ENCODE measurements at regions not wholly inside any gene's neighbourhood (a gene's known extent, or its start where the extent isn't known, plus 50 kb on each side); places are given as distances from the start of the nearest gene placed in this dataset.

DNA sequence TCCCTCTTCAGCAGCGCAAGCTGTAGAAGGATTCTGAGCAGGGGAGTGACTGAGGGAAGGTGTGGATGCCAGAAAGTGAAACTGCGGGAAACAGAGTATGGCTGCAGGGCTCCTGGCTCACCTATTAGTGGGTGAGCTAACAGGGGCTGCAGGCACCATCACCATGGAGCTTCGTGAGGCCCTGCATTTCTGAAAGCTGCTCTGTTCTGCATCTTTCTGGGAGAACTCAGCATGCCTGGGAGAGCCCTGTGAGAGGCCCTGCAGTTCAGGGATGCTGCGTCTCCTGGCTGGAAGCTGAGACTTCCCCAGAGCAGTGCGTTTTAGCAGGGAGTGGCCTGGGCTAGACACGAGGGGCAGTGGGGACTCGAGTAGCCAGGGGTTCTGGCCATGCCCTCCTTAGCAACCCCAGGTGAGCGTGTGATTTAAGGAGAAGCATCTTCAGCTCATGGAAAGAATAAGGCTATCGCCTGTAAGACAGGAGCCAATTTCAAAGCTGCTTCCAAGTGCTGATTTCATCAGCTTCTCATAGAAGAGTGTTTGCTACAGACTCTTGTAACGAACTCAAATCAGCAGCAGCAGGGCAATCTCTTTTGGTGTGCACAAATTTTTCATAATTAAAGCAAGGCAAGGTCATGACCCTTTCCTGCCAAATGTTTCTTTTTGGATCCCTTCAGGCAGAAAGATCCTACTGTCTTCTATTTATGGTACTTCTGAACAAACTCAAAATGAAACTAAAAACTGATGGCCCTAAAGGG, 293.6 kb upstream of the ZNF32 start:
- Histone ChIP-seq H3K27me3 (replicated peaks) (no peaks in the 10 kb centered on the region), H3K4me3 (ENCODE audit: low read depth, low read length) (no peak overlapping the region), H3K27ac (no peak overlapping the region), H3K36me3 (replicated peaks) (no peaks in the 10 kb centered on the region)
- TF ChIP-seq, protein P1, sequence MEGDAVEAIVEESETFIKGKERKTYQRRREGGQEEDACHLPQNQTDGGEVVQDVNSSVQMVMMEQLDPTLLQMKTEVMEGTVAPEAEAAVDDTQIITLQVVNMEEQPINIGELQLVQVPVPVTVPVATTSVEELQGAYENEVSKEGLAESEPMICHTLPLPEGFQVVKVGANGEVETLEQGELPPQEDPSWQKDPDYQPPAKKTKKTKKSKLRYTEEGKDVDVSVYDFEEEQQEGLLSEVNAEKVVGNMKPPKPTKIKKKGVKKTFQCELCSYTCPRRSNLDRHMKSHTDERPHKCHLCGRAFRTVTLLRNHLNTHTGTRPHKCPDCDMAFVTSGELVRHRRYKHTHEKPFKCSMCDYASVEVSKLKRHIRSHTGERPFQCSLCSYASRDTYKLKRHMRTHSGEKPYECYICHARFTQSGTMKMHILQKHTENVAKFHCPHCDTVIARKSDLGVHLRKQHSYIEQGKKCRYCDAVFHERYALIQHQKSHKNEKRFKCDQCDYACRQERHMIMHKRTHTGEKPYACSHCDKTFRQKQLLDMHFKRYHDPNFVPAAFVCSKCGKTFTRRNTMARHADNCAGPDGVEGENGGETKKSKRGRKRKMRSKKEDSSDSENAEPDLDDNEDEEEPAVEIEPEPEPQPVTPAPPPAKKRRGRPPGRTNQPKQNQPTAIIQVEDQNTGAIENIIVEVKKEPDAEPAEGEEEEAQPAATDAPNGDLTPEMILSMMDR (IDR thresholded peaks at IDR 0.05; ENCODE audit: low read depth, low read length, missing control alignments) = no peak
- DNase-seq = no peak
- in situ Hi-C loops (cut with HindIII; ENCODE audit: low pct_ligation_motif_present, low sequenced_read_pairs) = no loop called here

DNA sequence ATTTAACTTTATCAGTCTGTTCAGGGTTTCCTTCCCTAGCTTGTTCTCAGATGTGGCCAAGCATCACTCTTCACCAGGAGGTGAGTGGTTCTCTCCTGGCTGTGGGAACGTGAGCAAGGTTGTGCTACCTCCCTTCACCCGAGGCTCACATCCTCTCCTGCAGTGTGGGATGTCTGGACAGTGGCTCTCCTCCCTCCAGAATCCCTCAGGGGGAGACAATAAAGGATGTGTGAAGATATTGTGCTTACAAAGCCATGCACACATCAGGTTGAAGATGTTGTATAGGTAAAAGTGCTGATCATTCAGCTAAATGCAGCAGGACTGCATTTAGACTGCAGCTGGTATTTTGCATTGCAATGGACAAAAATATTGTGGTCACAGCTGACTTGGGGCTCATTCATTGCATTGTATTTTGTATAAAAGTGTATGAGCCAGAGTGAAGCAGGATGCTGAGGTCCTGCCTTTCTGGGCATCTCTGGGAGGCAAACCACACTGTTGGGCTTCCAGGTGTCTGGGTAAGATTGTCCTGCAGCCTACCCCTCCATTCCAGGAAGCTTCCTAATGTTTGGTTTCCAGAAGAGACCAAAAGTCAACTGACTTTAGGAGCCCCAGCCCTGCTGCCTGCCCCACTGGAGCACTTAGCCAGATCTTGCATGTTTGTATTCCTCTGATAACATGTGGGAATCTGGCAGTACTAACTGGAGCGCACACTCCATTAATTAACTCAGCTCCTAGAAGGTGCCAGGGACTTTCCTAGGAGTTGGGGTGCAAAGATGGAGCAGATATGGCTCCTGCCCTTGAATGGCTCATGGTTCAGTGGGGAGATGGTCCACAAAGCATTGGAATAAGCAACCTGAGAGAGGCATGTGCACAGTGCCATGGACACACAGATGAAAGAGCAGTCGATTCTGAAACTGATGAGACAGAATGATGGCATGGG, 292.5 kb upstream of the ZNF32 start:
- H3K27ac ChIP-seq = no peak overlapping the region
- in situ Hi-C loops (cut with HindIII; ENCODE audit: low pct_ligation_motif_present, low sequenced_read_pairs) = no loop called here
- H3K27me3 ChIP-seq (replicated peaks) = no peaks in the 10 kb centered on the region
- no peak for DNase-seq
- no peaks in the 10 kb centered on the region for H3K36me3 ChIP-seq (replicated peaks)
- H3K4me3 ChIP-seq (ENCODE audit: low read depth, low read length) = no peak overlapping the region
- TF ChIP-seq, protein P1 (IDR thresholded peaks at IDR 0.05; ENCODE audit: low read depth, low read length, missing control alignments) = no peak

DNA sequence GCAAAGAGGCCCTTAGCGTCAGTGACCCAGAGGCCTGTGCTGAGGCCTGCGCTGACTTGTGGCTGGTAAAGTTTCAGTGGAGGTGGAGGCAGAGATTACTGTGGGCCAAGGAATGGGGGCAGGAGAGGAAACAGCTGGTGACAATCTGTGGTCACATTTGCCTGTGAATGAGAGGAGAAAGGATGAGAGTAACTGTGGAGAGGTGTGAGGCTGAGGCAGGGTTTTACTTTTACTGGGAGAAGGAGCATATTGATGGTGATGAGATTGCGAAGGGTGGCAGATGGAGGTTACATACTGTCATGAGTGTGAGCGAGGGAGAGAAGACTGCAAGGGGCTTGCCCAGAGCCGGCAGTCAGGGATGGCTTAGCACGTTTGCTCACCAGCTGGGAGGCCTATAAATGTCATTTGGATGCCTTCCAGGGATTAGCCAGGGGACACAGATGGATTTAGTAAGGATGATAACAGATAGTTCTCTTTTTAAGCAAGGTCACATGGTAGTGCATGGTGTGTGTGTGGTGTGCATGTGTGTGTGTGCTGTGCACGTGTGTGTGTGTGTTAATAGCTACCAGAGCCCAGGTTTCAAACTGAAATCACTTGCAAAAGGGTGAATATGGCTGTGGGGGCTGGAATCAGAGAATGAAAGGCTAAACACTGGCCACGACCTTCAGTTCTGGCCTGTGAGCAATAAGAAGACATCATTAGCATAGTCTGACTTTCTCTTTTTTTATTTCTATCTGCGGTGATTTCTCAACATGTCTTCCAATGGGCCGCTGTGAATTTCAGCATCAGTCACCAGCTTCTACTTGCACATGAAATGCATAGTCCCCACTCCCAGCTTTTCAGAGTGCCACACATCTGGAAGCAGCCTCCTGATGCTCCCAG, 291.5 kb upstream of the ZNF32 start:
- H3K4me3 ChIP-seq (ENCODE audit: low read depth, low read length) = no peak overlapping the region
- DNase-seq = no peak
- H3K27ac ChIP-seq = no peak overlapping the region
- no peaks in the 10 kb centered on the region for H3K27me3 ChIP-seq (replicated peaks)
- in situ Hi-C loops (cut with HindIII; ENCODE audit: low pct_ligation_motif_present, low sequenced_read_pairs) = no loop called here
- H3K36me3 ChIP-seq (replicated peaks) = no peaks in the 10 kb centered on the region
- TF ChIP-seq, protein P1 (IDR thresholded peaks at IDR 0.05; ENCODE audit: low read depth, low read length, missing control alignments) = no peak

DNA sequence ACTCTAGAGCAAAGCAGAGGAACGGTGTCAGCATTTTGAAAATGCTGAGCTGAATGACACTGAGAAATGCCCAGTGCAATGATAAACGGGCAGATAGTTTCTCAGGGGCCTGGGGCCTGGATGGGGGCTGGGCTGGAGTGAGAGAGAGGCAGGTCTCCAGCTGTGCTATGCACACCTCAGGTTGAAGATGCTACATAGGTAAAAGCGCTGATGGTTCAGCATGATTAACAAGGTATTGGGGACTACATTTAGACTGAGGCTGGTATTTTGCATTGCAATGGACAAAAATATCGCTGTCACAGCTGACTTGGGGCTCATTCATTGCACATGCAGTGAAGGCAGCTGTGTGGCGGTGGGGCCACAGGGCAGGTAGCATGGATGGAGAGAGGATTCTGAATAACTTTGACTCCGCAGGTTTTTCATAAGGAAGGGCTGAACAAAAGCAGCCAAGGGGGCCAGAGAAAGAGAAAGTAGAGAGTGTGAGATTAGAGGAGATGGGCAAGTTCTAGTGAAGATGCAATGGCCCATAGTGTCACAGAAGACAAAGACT, 290.8 kb upstream of the ZNF32 start:
- in situ Hi-C loops (cut with HindIII; ENCODE audit: low pct_ligation_motif_present, low sequenced_read_pairs) = no loop called here
- Histone ChIP-seq H3K36me3 (replicated peaks) (no peaks in the 10 kb centered on the region), H3K27ac (no peak overlapping the region), H3K27me3 (replicated peaks) (no peaks in the 10 kb centered on the region), H3K4me3 (ENCODE audit: low read depth, low read length) (no peak overlapping the region)
- no peak for DNase-seq
- TF ChIP-seq, protein P1 (IDR thresholded peaks at IDR 0.05; ENCODE audit: low read depth, low read length, missing control alignments) = no peak

DNA sequence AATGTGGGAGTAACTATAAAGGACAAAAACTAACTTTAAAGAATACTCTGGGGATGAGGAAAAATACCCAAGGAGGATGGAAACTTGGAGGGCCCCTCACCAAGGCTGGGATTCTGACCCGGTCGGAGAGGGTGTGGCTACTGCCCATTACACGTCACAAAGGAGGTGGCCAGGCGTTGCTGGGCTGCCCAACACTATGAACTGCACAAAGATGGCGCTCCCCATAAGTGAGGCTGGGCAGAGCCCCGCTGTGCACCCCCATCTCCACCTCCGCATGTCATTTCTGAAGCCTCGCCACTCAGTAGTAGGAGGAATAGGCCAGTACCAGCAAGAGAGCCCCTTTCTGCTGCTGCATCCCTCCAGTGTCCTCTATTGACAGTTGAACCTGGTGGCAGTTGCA, 290.1 kb upstream of the ZNF32 start:
- Histone ChIP-seq H3K36me3 (replicated peaks) (no peaks in the 10 kb centered on the region), H3K27me3 (replicated peaks) (no peaks in the 10 kb centered on the region), H3K27ac (no peak overlapping the region), H3K4me3 (ENCODE audit: low read depth, low read length) (no peak overlapping the region)
- in situ Hi-C loops (cut with HindIII; ENCODE audit: low pct_ligation_motif_present, low sequenced_read_pairs) = no loop called here
- DNase-seq = no peak
- TF ChIP-seq, protein P1 (IDR thresholded peaks at IDR 0.05; ENCODE audit: low read depth, low read length, missing control alignments) = no peak

Measured in brain microvascular endothelial cell (primary cell).